ENCODE measurements at regions not wholly inside any gene's neighbourhood (a gene's known extent, or its start where the extent isn't known, plus 50 kb on each side); places are given as distances from the start of the nearest gene placed in this dataset.

DNA sequence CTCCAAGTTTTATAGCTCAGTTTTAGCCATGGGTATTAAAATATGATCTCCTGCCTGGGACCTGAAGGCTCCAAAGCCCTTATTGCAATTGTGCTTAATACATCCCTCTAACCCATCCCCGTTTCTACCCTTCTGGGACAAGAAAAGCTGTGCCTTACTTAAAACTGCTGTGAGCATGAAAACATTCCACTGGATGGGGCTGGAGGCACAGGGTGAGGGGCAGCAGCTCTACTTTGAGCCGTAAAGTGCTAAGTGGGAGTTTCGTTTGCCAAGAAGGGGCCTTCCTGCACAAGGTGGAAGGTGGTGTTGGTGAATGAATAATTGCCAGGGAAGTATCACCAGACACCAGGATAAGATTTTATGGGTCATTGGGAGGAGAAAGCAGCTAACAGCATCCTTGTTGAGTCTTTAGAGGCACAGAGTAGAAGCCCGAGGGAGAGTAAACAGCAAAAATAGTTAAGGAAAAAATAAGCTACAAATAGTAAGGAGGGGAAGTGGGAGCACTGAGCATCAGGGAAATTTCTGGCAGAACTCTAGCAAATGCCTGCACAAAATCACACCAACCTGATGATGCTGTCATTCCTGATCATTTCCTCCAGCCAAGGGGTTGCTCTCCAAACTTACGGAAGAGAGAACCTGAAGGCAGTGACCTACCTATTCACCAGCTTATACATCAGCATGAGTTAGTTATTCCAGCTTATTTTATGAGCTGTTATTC is 218.4 kb downstream of the MREG start (continued):
- TF ChIP-seq ZNF629 (CRISPR knock-in tag; conservative IDR thresholded peaks at IDR 0.05), result 0 out of 2 replicates have a peak, but pooled peaks have one; percentile 10
- TF ChIP-seq ZNF605 (CRISPR knock-in tag; IDR thresholded peaks at IDR 0.05), result peak; percentile 45; the same call in 1 of the 2 replicates
- TF ChIP-seq, protein P1, sequence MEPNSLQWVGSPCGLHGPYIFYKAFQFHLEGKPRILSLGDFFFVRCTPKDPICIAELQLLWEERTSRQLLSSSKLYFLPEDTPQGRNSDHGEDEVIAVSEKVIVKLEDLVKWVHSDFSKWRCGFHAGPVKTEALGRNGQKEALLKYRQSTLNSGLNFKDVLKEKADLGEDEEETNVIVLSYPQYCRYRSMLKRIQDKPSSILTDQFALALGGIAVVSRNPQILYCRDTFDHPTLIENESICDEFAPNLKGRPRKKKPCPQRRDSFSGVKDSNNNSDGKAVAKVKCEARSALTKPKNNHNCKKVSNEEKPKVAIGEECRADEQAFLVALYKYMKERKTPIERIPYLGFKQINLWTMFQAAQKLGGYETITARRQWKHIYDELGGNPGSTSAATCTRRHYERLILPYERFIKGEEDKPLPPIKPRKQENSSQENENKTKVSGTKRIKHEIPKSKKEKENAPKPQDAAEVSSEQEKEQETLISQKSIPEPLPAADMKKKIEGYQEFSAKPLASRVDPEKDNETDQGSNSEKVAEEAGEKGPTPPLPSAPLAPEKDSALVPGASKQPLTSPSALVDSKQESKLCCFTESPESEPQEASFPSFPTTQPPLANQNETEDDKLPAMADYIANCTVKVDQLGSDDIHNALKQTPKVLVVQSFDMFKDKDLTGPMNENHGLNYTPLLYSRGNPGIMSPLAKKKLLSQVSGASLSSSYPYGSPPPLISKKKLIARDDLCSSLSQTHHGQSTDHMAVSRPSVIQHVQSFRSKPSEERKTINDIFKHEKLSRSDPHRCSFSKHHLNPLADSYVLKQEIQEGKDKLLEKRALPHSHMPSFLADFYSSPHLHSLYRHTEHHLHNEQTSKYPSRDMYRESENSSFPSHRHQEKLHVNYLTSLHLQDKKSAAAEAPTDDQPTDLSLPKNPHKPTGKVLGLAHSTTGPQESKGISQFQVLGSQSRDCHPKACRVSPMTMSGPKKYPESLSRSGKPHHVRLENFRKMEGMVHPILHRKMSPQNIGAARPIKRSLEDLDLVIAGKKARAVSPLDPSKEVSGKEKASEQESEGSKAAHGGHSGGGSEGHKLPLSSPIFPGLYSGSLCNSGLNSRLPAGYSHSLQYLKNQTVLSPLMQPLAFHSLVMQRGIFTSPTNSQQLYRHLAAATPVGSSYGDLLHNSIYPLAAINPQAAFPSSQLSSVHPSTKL (CRISPR knock-in tag; IDR thresholded peaks at IDR 0.05), result peak; percentile 38; the same call in 1 of the 2 replicates
- TF ChIP-seq, protein P2, sequence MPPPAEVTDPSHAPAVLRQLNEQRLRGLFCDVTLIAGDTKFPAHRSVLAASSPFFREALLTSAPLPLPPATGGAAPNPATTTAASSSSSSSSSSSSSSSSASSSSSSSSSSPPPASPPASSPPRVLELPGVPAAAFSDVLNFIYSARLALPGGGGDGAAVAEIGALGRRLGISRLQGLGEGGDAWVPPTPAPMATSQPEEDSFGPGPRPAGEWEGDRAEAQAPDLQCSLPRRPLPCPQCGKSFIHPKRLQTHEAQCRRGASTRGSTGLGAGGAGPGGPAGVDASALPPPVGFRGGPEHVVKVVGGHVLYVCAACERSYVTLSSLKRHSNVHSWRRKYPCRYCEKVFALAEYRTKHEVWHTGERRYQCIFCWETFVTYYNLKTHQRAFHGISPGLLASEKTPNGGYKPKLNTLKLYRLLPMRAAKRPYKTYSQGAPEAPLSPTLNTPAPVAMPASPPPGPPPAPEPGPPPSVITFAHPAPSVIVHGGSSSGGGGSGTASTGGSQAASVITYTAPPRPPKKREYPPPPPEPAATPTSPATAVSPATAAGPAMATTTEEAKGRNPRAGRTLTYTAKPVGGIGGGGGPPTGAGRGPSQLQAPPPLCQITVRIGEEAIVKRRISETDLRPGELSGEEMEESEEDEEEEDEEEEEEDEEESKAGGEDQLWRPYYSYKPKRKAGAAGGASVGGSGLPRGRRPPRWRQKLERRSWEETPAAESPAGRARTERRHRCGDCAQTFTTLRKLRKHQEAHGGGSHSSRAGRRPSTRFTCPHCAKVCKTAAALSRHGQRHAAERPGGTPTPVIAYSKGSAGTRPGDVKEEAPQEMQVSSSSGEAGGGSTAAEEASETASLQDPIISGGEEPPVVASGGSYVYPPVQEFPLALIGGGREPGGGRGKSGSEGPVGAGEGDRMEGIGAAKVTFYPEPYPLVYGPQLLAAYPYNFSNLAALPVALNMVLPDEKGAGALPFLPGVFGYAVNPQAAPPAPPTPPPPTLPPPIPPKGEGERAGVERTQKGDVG (CRISPR knock-in tag; IDR thresholded peaks at IDR 0.05; ENCODE audit: borderline replicate concordance), result peak; percentile 85; the same call in 1 of the 2 replicates
- TF ChIP-seq HNF4A (CRISPR knock-in tag; IDR thresholded peaks at IDR 0.05), result peak; percentile 20; the same call in 1 of the 2 replicates
- peak; percentile 42; the same call in 1 of the 2 replicates for TF ChIP-seq ZNF501 (CRISPR knock-in tag; IDR thresholded peaks at IDR 0.05)
- no peak for TF ChIP-seq MIER3 (CRISPR knock-in tag; IDR thresholded peaks at IDR 0.05; ENCODE audit: borderline replicate concordance)
- 0 out of 2 replicates have a peak, but pooled peaks have one; percentile 20 for TF ChIP-seq ZNF569 (CRISPR knock-in tag; IDR thresholded peaks at IDR 0.05; ENCODE audit: borderline replicate concordance)
- TF ChIP-seq SP1 (IDR thresholded peaks at IDR 0.05), result no peak
- 0 out of 2 replicates have a peak, but pooled peaks have one; percentile 36 for TF ChIP-seq SP1 (CRISPR knock-in tag; IDR thresholded peaks at IDR 0.05)
- TF ChIP-seq RARA (CRISPR knock-in tag; IDR thresholded peaks at IDR 0.05), result no peak
- TF ChIP-seq ADNP (CRISPR knock-in tag; IDR thresholded peaks at IDR 0.05), result no peak
- TF ChIP-seq, protein P3, sequence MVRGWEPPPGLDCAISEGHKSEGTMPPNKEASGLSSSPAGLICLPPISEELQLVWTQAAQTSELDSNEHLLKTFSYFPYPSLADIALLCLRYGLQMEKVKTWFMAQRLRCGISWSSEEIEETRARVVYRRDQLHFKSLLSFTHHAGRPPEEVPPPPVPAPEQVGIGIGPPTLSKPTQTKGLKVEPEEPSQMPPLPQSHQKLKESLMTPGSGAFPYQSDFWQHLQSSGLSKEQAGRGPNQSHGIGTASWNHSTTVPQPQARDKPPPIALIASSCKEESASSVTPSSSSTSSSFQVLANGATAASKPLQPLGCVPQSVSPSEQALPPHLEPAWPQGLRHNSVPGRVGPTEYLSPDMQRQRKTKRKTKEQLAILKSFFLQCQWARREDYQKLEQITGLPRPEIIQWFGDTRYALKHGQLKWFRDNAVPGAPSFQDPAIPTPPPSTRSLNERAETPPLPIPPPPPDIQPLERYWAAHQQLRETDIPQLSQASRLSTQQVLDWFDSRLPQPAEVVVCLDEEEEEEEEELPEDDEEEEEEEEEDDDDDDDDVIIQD (CRISPR knock-in tag; IDR thresholded peaks at IDR 0.05; ENCODE audit: low read depth), result peak; percentile 32; the same call in 1 of the 2 replicates
- peak; percentile 81 for TF ChIP-seq RAD21 (CRISPR knock-in tag; IDR thresholded peaks at IDR 0.05)
- TF ChIP-seq, protein P4, sequence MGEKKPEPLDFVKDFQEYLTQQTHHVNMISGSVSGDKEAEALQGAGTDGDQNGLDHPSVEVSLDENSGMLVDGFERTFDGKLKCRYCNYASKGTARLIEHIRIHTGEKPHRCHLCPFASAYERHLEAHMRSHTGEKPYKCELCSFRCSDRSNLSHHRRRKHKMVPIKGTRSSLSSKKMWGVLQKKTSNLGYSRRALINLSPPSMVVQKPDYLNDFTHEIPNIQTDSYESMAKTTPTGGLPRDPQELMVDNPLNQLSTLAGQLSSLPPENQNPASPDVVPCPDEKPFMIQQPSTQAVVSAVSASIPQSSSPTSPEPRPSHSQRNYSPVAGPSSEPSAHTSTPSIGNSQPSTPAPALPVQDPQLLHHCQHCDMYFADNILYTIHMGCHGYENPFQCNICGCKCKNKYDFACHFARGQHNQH (CRISPR knock-in tag; IDR thresholded peaks at IDR 0.05), result peak; percentile 30; the same call in 1 of the 2 replicates
- no peak for TF ChIP-seq ZNF232 (CRISPR knock-in tag; IDR thresholded peaks at IDR 0.05; ENCODE audit: borderline replicate concordance)

All from HepG2 (cell line).